NB4 (cell line): ENCODE measurements at regions not wholly inside any gene's neighbourhood (a gene's known extent, or its start where the extent isn't known, plus 50 kb on each side); places are given as distances from the start of the nearest gene placed in this dataset.

ENCODE experiments used
- POLR2A ChIP-seq: IDR thresholded peaks from 2 replicates; pipeline ENCODE4 v1.6.1; 2011; ENCODE audit warnings: mild to moderate bottlenecking; ENCODE audit not compliant: insufficient read length; ENCODE audit errors: extremely low read depth
- TF ChIP-seq, protein P1 (sequence below): IDR thresholded peaks from one replicate; pipeline ENCODE4 v1.5.1; 2012; ENCODE audit warnings: low read depth, low read length
- TF ChIP-seq, protein P2 (sequence below): IDR thresholded peaks from 2 replicates; pipeline ENCODE4 v1.6.1; 2011; ENCODE audit warnings: low read depth, low read length

DNA sequence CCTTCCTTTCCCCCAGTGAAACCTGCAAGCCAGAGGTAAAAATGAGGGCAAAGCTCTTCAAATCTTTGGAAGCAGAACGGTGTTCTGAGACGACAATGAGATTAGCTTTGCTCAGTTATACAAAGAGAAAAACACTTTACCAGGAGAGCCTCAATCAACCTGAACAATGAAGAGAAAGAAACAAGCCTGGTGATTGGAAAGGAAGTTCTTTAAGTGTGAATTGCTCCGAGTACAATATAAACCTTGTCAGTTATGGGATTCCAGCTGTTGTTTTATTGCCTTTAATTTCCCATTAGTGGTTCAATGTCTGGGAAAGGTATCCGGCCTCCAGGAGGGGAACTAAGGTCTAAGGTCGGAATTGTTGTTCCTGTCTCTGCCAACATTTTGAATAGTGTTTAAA lies 901.6 kb downstream of the EPHA4 start:
- TF ChIP-seq, protein P1, sequence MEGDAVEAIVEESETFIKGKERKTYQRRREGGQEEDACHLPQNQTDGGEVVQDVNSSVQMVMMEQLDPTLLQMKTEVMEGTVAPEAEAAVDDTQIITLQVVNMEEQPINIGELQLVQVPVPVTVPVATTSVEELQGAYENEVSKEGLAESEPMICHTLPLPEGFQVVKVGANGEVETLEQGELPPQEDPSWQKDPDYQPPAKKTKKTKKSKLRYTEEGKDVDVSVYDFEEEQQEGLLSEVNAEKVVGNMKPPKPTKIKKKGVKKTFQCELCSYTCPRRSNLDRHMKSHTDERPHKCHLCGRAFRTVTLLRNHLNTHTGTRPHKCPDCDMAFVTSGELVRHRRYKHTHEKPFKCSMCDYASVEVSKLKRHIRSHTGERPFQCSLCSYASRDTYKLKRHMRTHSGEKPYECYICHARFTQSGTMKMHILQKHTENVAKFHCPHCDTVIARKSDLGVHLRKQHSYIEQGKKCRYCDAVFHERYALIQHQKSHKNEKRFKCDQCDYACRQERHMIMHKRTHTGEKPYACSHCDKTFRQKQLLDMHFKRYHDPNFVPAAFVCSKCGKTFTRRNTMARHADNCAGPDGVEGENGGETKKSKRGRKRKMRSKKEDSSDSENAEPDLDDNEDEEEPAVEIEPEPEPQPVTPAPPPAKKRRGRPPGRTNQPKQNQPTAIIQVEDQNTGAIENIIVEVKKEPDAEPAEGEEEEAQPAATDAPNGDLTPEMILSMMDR, result no peak
- TF ChIP-seq POLR2A, result no peak
- TF ChIP-seq, protein P2, sequence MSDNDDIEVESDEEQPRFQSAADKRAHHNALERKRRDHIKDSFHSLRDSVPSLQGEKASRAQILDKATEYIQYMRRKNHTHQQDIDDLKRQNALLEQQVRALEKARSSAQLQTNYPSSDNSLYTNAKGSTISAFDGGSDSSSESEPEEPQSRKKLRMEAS, result no peak
